Breast epithelium (tissue), 4 donors: ENCODE measurements at regions not wholly inside any gene's neighbourhood (a gene's known extent, or its start where the extent isn't known, plus 50 kb on each side); places are given as distances from the start of the nearest gene placed in this dataset.
"Not testable (repeated sequence)": the region's sequence is repeated elsewhere in the genome, so short reads cannot be mapped to it uniquely, and the experiment has no call there.

Experiments
- DNase-seq, 2 donors: peaks; one replicate each; pipeline ENCODE4 v3.0.0-alpha.2; 2019; ENCODE audit warnings: low spot score in 2 of 2
- H3K27ac ChIP-seq, 2 donors: fragments of 200-600 bp; sonication (generic) in 1 of 2; one replicate each; pipeline ENCODE4 v1.5.1; 2016 to 2019; ENCODE audit warnings: mild to moderate bottlenecking in 1 of 2
- H3K27me3 ChIP-seq, 2 donors: fragments of 200-600 bp; sonication (generic) in 1 of 2; one replicate each; pipeline versions ENCODE4 v1.5.1 to v1.6.0; 2017 to 2019; ENCODE audit warnings: control low read depth in 1 of 2, mild to moderate bottlenecking in 1 of 2
- H3K36me3 ChIP-seq: fragments of 200-600 bp; one replicate; pipeline ENCODE4 v1.5.1; 2019
- H3K4me1 ChIP-seq, 2 donors: fragments of 200-600 bp; sonication (generic); one replicate each; pipeline ENCODE4 v1.5.1; 2016 to 2019; ENCODE audit warnings: control low read depth in 1 of 2
- H3K4me3 ChIP-seq, 3 donors: fragments of 200-600 bp; sonication (generic); 1 replicate in 2 of 3; 2 replicates in 1 of 3; pipeline ENCODE4 v1.5.1; 2016 to 2019; ENCODE audit warnings: mild to moderate bottlenecking in 3 of 3, moderate library complexity in 2 of 3
- H3K9me3 ChIP-seq, 2 donors: fragments of 200-600 bp; sonication (generic) in 1 of 2; one replicate each; pipeline ENCODE4 v1.5.1; 2016 to 2019; ENCODE audit warnings: control low read depth in 1 of 2
- POLR2A ChIP-seq: fragments of 450-650 bp; IDR thresholded peaks from one replicate; pipeline ENCODE4 v1.6.1; 2016; ENCODE audit warnings: antibody characterized with exemption, mild to moderate bottlenecking, moderate library complexity
- POLR2AphosphoS5 ChIP-seq, 3 donors: sonication (generic); formaldehyde crosslinking; IDR thresholded peaks; one replicate each; pipeline ENCODE4 v1.6.1; 2017; ENCODE audit warnings: antibody characterized with exemption in 3 of 3
- intact Hi-C: fragments of 100-400 bp; cut with DNase I; formaldehyde crosslinking; loops from one replicate; pipeline ENCODE4 v1.15.1; 2023; ENCODE audit warnings: low total_unique reads
- TF ChIP-seq, protein P1 (sequence below), 3 donors: fragments of 450-650 bp; IDR thresholded peaks; one replicate each; pipeline ENCODE4 v1.5.1; 2016 to 2017; ENCODE audit warnings: antibody characterized with exemption in 3 of 3, mild to moderate bottlenecking in 3 of 3, moderate library complexity in 3 of 3

DNA sequence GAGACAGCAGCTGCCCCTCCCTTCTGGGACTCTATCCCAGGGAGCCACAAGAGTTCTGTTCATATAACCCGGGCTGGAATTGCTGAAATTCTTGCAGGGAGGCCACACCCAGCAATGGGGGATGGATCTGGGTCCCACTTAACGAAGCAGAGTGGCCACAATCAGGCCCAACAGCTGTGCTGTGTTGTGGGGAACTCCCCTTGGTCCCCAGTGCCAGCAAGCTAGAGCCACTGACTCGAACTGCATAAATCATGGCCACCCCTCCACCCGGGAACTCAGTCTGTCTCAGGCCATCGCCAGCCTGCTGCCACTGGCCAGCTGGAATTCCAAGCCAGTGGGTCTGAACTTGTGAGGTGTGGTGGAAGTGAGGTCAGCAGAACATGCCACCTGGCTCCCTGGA lies 111.1 kb downstream of the KLF8 start:
- H3K27me3 ChIP-seq = peaks cover 0 to 5% of the 10 kb centered on the region in 2 donors
- no peak for DNase-seq
- no peak overlapping the region for H3K27ac ChIP-seq
- peaks cover 6 to 24% of the 10 kb centered on the region in 2 donors for H3K9me3 ChIP-seq
- H3K36me3 ChIP-seq = no peaks in the 10 kb centered on the region
- H3K4me1 ChIP-seq = no peaks in the 10 kb centered on the region
- TF ChIP-seq POLR2A (no peak), POLR2AphosphoS5 (IDR thresholded peaks at IDR 0.05) (no peak)
- TF ChIP-seq, protein P1, sequence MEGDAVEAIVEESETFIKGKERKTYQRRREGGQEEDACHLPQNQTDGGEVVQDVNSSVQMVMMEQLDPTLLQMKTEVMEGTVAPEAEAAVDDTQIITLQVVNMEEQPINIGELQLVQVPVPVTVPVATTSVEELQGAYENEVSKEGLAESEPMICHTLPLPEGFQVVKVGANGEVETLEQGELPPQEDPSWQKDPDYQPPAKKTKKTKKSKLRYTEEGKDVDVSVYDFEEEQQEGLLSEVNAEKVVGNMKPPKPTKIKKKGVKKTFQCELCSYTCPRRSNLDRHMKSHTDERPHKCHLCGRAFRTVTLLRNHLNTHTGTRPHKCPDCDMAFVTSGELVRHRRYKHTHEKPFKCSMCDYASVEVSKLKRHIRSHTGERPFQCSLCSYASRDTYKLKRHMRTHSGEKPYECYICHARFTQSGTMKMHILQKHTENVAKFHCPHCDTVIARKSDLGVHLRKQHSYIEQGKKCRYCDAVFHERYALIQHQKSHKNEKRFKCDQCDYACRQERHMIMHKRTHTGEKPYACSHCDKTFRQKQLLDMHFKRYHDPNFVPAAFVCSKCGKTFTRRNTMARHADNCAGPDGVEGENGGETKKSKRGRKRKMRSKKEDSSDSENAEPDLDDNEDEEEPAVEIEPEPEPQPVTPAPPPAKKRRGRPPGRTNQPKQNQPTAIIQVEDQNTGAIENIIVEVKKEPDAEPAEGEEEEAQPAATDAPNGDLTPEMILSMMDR (IDR thresholded peaks at IDR 0.05) = no peak
- intact Hi-C loops = no loop called here
- no peak overlapping the region for H3K4me3 ChIP-seq

- TF ChIP-seq, protein P1 (IDR thresholded peaks at IDR 0.05) = no peak
- TF ChIP-seq POLR2AphosphoS5 (IDR thresholded peaks at IDR 0.05) (no peak), POLR2A (no peak)
- Histone ChIP-seq H3K36me3 (no peaks in the 10 kb centered on the region), H3K4me3 (no peak overlapping the region), H3K27ac (no peak overlapping the region), H3K27me3 (peaks cover 0 to 5% of the 10 kb centered on the region in 2 donors), H3K9me3 (peaks cover 11 to 29% of the 10 kb centered on the region in 2 donors), H3K4me1 (no peaks in the 10 kb centered on the region)
- intact Hi-C loops = no loop called here
- no peak for DNase-seq
These were observed 111.5 kb downstream of the KLF8 start for GRCh38 chrX:56343664-56344063.

- H3K27ac ChIP-seq, H3K36me3 ChIP-seq, H3K4me3 ChIP-seq, DNase-seq, H3K4me1 ChIP-seq, H3K27me3 ChIP-seq, intact Hi-C loops: not testable (repeated sequence)
- H3K9me3 ChIP-seq = peaks cover 9 to 45% of the 10 kb centered on the region in 2 donors
These were observed 126.0 kb downstream of the KLF8 start for GRCh38 chrX:56358145-56358544.

DNA sequence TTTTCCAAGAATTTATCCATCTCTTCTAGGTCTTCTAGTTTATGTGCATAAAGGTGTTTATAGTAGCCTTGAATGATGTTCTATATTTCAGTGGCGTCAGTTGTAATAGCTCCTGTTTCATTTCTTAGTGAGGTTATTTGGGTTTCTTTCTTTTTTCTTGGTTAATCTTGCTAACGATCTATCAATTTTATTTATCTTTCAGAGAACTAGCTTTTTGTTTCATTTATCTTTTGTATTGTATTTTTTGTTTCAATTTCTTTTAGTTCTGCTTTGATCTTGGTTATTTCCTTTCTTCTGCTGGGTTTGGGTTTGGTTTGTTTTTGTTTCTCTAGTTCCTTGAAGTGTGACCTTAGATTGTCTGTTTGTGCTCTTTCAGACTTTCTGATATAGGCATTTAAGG lies 133.0 kb downstream of the KLF8 start:
- H3K36me3 ChIP-seq, H3K27ac ChIP-seq, H3K4me1 ChIP-seq, H3K4me3 ChIP-seq, intact Hi-C loops, DNase-seq, H3K27me3 ChIP-seq: not testable (repeated sequence)
- peaks cover 0 to 31% of the 10 kb centered on the region in 2 donors for H3K9me3 ChIP-seq

DNA sequence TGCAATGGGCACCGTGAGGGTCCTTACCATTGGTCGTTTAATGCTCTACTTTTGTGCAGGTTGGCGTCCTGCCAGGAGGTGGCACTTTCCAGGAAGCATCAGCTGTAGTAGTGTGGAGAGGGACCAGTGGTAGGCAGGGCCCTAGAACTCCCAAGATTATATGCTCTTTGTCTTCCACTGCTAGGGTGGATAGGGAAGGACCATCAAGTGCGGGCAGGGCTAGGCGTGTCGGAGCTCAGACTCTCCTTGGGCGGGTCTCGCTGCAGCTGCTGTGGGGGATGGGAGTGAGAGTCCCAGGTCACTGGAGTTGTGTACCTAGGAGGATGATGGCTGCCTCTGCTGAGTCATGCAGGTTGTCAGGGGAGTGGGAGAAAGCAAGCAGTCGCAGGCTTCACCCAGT lies 134.7 kb downstream of the KLF8 start:
- Histone ChIP-seq H3K27me3 (peaks cover 0 to 9% of the 10 kb centered on the region in 2 donors), H3K4me3 (no peak overlapping the region), H3K36me3 (no peaks in the 10 kb centered on the region), H3K27ac (no peak overlapping the region), H3K9me3 (peaks cover 0 to 22% of the 10 kb centered on the region in 2 donors), H3K4me1 (no peaks in the 10 kb centered on the region)
- intact Hi-C loops = no loop called here
- no peak for DNase-seq
- no peak for TF ChIP-seq POLR2AphosphoS5 (IDR thresholded peaks at IDR 0.05)
- no peak for TF ChIP-seq POLR2A
- TF ChIP-seq, protein P1 (IDR thresholded peaks at IDR 0.05) = no peak

GRCh38 chrX:56368962-56369361 lies 136.8 kb downstream of the KLF8 start:
- H3K4me3 ChIP-seq = no peak overlapping the region
- H3K27me3 ChIP-seq = peaks cover 0 to 9% of the 10 kb centered on the region in 2 donors
- no peaks in the 10 kb centered on the region for H3K4me1 ChIP-seq
- TF ChIP-seq POLR2A (no peak), POLR2AphosphoS5 (IDR thresholded peaks at IDR 0.05) (no peak)
- TF ChIP-seq, protein P1 (IDR thresholded peaks at IDR 0.05) = no peak
- intact Hi-C loops = no loop called here
- H3K36me3 ChIP-seq = no peaks in the 10 kb centered on the region
- H3K27ac ChIP-seq = no peak overlapping the region
- H3K9me3 ChIP-seq = peaks cover 0 to 15% of the 10 kb centered on the region in 2 donors
- no peak for DNase-seq

DNA sequence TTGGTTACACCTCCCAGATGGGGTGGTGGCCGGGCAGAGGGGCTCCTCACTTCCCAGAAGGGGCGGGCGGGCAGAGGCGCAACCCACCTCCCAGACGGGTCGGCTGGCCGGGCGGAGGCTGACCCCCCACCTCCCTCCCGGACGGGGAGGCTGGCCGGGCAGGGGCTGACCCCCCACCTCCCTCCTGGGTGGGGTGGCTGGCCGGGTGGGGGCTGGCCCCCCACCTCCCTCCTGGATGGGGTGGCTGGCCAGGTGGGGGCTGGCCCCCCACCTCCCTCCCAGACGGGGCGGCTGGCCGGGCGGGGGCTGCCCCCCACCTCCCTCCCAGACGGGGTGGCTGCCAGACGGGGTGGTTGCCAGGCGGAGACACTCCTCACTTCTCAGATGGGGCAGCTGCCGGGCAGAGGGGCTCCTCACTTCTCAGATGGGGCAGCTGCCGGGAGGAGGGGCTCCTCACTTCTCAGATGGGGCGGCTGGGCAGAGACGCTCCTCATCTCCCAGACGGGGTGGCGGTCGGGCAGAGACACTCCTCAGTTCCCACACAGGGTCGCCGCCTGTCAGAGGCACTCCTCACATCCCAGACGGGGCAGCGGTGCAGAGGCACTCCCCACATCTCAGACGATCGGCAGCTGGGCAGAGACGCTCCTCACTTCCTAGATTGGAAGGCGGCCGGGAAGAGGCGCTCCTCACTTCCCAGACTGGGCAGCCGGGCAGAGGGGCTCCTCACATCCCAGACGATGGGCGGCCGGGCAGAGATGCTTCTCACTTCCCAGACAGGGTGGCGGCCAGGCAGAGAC lies 148.0 kb downstream of the KLF8 start:
- intact Hi-C loops, H3K4me3 ChIP-seq, H3K36me3 ChIP-seq, DNase-seq, H3K4me1 ChIP-seq, H3K27me3 ChIP-seq, H3K27ac ChIP-seq, H3K9me3 ChIP-seq: not testable (repeated sequence)
